BJ (cell line): ENCODE measurements at regions not wholly inside any gene's neighbourhood (a gene's known extent, or its start where the extent isn't known, plus 50 kb on each side); places are given as distances from the start of the nearest gene placed in this dataset.

Source experiments
- CTCF ChIA-PET: fragments of 350-600 bp; formaldehyde crosslinking; extraction: SDS; loops from one replicate; lab custom pipeline; 2021; ENCODE audit warnings: antibody characterized with exemption, inconsistent platforms; lab: Yijun Ruan, JAX
- POLR2A ChIA-PET: fragments of 300-600 bp; sonication (Branson Sonifier 250); formaldehyde crosslinking; extraction: SDS; loops from one replicate; lab custom pipeline; 2021; ENCODE audit warnings: antibody characterized with exemption; lab: Charles Lee
- DNase-seq: peaks from one replicate; pipeline ENCODE4 v3.0.0-alpha.2; 2011; ENCODE audit warnings: low read depth
- H3K27me3 ChIP-seq: 2 replicates; pipeline ENCODE4 v1.6.0; 2011; ENCODE audit warnings: low read length; ENCODE audit not compliant: control insufficient read depth, insufficient read depth
- H3K36me3 ChIP-seq: 2 replicates; pipeline ENCODE4 v1.5.1; 2011; ENCODE audit warnings: low read length; ENCODE audit not compliant: control insufficient read depth, insufficient read depth
- H3K4me3 ChIP-seq: 2 replicates; pipeline ENCODE4 v1.5.1; 2011; ENCODE audit warnings: low read depth, mild to moderate bottlenecking, control low read depth, low read length
- CTCF ChIP-seq: IDR thresholded peaks from 2 replicates; pipeline ENCODE4 v1.5.1; 2011; ENCODE audit warnings: low read depth, mild to moderate bottlenecking, control low read depth, inconsistent platforms, low read length, moderate library complexity; ENCODE audit not compliant: insufficient read depth

- no peak for DNase-seq
- ChIA-PET POLR2A (no interaction called here), CTCF (interaction anchor here (0.9 kb wide), 1 partner anchor 10 kb away, joined by 4 read pairs; no protein-coding TSS in a partner anchor)
- TF ChIP-seq CTCF: no peak
- H3K27me3 ChIP-seq: no peaks in the 10 kb centered on the region
- no peaks in the 10 kb centered on the region for H3K36me3 ChIP-seq
- no peak overlapping the region for H3K4me3 ChIP-seq
Observed at GRCh38 chr4:107458194-107458593, 261.8 kb downstream of the PAPSS1 start.

- POLR2A ChIA-PET: no interaction called here
- Histone ChIP-seq H3K36me3 (no peaks in the 10 kb centered on the region), H3K27me3 (no peaks in the 10 kb centered on the region; the same call in 1 of the 2 replicates), H3K4me3 (no peak overlapping the region)
- no peak for DNase-seq
- TF ChIP-seq CTCF: no peak
- CTCF ChIA-PET: no interaction called here
Observed at GRCh38 chr4:107453987-107454386, 266.0 kb downstream of the PAPSS1 start.

GRCh38 chr4:107452717-107453630 is 267.1 kb downstream of the PAPSS1 start:
- no peaks in the 10 kb centered on the region; the same call in 1 of the 2 replicates for H3K27me3 ChIP-seq
- DNase-seq: no peak
- CTCF ChIA-PET: interaction anchor here (0.6 kb wide), 1 partner anchor 359 kb away, joined by 3 read pairs; no protein-coding TSS in a partner anchor
- POLR2A ChIA-PET: no interaction called here
- no peak for TF ChIP-seq CTCF
- H3K36me3 ChIP-seq: no peaks in the 10 kb centered on the region
- no peak overlapping the region for H3K4me3 ChIP-seq

GRCh38 chr4:107449611-107450369 is 270.2 kb downstream of the PAPSS1 start:
- H3K27me3 ChIP-seq: no peaks in the 10 kb centered on the region; the same call in 1 of the 2 replicates
- TF ChIP-seq CTCF: no peak
- H3K4me3 ChIP-seq: no peak overlapping the region
- CTCF ChIA-PET: no interaction called here
- no peak for DNase-seq
- POLR2A ChIA-PET: no interaction called here
- no peaks in the 10 kb centered on the region for H3K36me3 ChIP-seq

GRCh38 chr4:107442538-107443111 is 277.4 kb downstream of the PAPSS1 start:
- no peak overlapping the region for H3K4me3 ChIP-seq
- no peaks in the 10 kb centered on the region for H3K36me3 ChIP-seq
- no peak for TF ChIP-seq CTCF
- no peaks in the 10 kb centered on the region for H3K27me3 ChIP-seq
- no peak for DNase-seq
- ChIA-PET CTCF (interaction anchor here (0.9 kb wide), 1 partner anchor 223 kb away, joined by 3 read pairs; no protein-coding TSS in a partner anchor), POLR2A (no interaction called here)
